ENCODE measurements at regions not wholly inside any gene's neighbourhood (a gene's known extent, or its start where the extent isn't known, plus 50 kb on each side); places are given as distances from the start of the nearest gene placed in this dataset.

DNA sequence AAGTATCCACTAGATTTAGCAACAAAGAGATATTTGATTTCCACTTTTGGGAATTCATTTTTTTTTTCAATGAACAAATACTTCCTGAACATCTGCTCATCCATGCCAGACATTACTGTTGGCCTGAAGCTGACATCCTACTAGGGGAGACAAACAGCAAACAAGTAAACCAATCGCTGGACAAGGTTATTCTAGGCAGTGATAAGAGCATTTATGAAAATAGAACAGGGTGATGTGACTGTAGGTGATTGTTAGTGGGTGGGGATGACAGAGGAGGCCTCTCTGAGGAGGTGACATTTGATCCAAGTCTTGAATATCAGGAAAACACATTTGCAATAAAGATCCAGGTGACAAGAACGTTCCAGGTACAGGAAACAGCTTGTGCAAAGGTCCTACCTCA is 89.1 kb upstream of the FAM180A start:
- TF ChIP-seq, protein P1, sequence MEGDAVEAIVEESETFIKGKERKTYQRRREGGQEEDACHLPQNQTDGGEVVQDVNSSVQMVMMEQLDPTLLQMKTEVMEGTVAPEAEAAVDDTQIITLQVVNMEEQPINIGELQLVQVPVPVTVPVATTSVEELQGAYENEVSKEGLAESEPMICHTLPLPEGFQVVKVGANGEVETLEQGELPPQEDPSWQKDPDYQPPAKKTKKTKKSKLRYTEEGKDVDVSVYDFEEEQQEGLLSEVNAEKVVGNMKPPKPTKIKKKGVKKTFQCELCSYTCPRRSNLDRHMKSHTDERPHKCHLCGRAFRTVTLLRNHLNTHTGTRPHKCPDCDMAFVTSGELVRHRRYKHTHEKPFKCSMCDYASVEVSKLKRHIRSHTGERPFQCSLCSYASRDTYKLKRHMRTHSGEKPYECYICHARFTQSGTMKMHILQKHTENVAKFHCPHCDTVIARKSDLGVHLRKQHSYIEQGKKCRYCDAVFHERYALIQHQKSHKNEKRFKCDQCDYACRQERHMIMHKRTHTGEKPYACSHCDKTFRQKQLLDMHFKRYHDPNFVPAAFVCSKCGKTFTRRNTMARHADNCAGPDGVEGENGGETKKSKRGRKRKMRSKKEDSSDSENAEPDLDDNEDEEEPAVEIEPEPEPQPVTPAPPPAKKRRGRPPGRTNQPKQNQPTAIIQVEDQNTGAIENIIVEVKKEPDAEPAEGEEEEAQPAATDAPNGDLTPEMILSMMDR (IDR thresholded peaks at IDR 0.05; ENCODE audit: low read length): no peak
- TF ChIP-seq EZH2 (optimal IDR thresholded peaks at IDR 0.05; ENCODE audit: low read depth, low read length): no peak

Data from MM.1S (cell line).